Stimulated activated naive CD8-positive, alpha-beta T cell treated with anti-CD3 and anti-CD28 coated beads, Interleukin-15, amount 100 ng/mL, for 72 hours (primary cell): ENCODE measurements at regions not wholly inside any gene's neighbourhood (a gene's known extent, or its start where the extent isn't known, plus 50 kb on each side); places are given as distances from the start of the nearest gene placed in this dataset.

ENCODE experiments used
- ATAC-seq: fragments of 150-1000 bp; cut with Tn5 transposase; 2 replicates; pipeline ENCODE4 v1.10.0; 2021; ENCODE audit warnings: mild to moderate bottlenecking, moderate library complexity
- DNase-seq, 2 donors: peaks; one replicate each; pipeline ENCODE4 v3.0.0; 2021 to 2022
- H3K27ac Mint-ChIP-seq, 2 donors: one replicate each; pipeline ENCODE4 v1.8.0; 2022; ENCODE audit warnings: mild to moderate bottlenecking in 2 of 2, mixed read lengths in 2 of 2, moderate library complexity in 2 of 2
- H3K27me3 Mint-ChIP-seq: one replicate; pipeline ENCODE4 v1.8.0; 2022; ENCODE audit warnings: mixed read lengths
- H3K4me1 Mint-ChIP-seq: one replicate; pipeline ENCODE4 v1.8.0; 2022; ENCODE audit warnings: mild to moderate bottlenecking, mixed read lengths
- H3K4me3 Mint-ChIP-seq, 2 donors: one replicate each; pipeline ENCODE4 v1.8.0; 2022; ENCODE audit warnings: mild to moderate bottlenecking in 2 of 2, mixed read lengths in 2 of 2, moderate library complexity in 1 of 2
- H3K9me3 Mint-ChIP-seq, 2 donors: one replicate each; pipeline ENCODE4 v1.8.0; 2022; ENCODE audit warnings: mixed read lengths in 2 of 2

DNA sequence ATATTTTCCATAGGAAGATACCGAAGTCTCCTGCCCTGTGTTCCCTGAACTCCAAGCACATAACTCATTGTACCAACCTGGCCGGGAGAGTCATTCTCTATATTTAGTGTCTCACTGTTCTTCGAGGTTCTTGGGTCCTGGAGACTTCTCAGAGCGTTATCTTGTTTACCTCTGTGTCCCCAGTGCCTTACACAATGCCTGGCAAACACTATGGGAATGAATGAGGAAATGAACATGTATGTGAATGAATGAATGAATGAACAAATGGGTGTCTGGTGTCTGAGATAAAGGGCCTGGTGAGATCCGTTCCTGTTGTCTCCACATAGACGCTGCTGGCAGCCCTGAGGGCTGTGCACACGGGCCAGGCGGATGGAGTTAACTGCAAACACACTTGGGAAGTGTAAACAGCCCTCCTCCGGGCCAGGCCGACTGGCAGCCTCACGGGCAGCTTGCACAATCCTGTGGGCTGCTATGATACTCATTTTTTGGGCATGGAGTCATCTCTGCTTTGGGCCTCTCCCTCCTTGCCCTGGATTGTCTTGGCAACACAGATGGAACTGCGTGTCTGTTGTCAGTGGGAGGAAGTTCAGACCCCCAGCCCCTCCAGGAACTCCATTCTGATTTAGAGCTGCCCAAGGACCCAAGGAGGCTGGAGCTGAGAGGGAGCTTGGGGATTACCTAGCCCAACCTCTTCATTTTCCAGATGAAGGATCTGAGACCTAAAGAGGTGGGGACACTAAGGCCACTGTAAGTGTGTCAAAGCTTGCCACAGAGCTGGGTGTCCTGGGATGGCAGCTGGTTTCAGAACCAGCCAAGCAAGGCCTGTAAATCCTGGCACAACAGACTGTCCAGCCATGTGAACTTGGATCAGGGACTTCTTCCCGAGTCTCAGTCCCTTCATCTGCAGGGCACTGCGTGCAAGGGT lies 124.4 kb downstream of the INHBB start:
- Mint-ChIP-seq H3K4me3 (no peak overlapping the region), H3K27me3 (peaks cover 9% of the 10 kb centered on the region), H3K27ac (no peak overlapping the region), H3K9me3 (no peaks in the 10 kb centered on the region), H3K4me1 (no peaks in the 10 kb centered on the region)
- DNase-seq = no peak
- ATAC-seq = peak; percentile 11

GRCh38 chr2:120471166-120471565 lies 125.2 kb downstream of the INHBB start:
- Mint-ChIP-seq H3K27ac (no peak overlapping the region), H3K4me1 (no peaks in the 10 kb centered on the region), H3K9me3 (no peaks in the 10 kb centered on the region), H3K27me3 (peaks cover 6% of the 10 kb centered on the region), H3K4me3 (no peak overlapping the region)
- DNase-seq = no peak
- peak; percentile 44 for ATAC-seq

- ATAC-seq (no peak), DNase-seq (no peak)
- Mint-ChIP-seq H3K27ac (no peak overlapping the region), H3K27me3 (no peaks in the 10 kb centered on the region), H3K9me3 (no peaks in the 10 kb centered on the region), H3K4me1 (no peaks in the 10 kb centered on the region), H3K4me3 (no peak overlapping the region)
Observed at GRCh38 chr2:120472031-120472430, 126.1 kb downstream of the INHBB start.

- H3K27ac Mint-ChIP-seq = no peak overlapping the region
- DNase-seq (no peak), ATAC-seq (no peak)
- no peaks in the 10 kb centered on the region for H3K27me3 Mint-ChIP-seq
- no peaks in the 10 kb centered on the region for H3K9me3 Mint-ChIP-seq
- H3K4me3 Mint-ChIP-seq = no peak overlapping the region
- no peaks in the 10 kb centered on the region for H3K4me1 Mint-ChIP-seq
Observed at GRCh38 chr2:120472891-120473309, 127.0 kb downstream of the INHBB start.

DNA sequence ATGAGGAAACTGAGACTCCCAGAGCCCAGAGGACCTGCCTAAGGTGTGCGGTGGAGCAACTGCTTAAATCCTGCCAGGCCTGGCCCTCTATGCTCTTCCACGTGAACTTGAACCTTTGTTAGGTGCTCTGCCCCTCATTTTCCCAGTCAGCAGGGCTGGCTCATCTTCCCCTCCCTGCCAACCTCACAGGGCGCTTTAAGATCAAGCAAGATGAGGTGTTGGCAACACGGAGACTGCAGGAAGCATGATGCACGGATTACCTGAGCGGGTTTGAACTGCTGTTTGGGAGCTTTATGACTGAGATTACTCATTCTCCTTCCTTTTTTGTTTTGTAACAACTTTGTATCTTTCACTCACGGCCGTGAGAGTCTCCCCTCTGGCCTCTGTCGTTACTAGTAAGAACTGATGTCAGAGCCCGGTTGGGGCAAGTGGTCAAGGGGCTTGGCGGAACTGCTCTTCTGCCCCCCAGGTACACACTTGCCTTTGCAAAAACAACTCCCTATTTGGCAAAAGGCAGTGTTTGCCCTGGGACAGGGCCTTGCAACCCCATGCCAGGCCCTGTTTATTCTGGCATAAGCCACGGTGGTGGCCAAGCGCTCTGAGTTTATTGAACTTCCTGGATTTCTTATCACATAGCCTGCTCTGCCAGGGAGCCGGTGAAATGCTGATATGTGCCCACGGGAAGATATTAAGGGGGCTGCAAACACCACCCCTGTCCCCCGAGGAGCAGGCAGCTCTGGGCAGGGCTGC lies 127.8 kb downstream of the INHBB start:
- no peak for ATAC-seq
- DNase-seq = no peak
- H3K27ac Mint-ChIP-seq = no peak overlapping the region
- no peaks in the 10 kb centered on the region for H3K4me1 Mint-ChIP-seq
- no peaks in the 10 kb centered on the region for H3K27me3 Mint-ChIP-seq
- no peaks in the 10 kb centered on the region for H3K9me3 Mint-ChIP-seq
- no peak overlapping the region for H3K4me3 Mint-ChIP-seq

DNA sequence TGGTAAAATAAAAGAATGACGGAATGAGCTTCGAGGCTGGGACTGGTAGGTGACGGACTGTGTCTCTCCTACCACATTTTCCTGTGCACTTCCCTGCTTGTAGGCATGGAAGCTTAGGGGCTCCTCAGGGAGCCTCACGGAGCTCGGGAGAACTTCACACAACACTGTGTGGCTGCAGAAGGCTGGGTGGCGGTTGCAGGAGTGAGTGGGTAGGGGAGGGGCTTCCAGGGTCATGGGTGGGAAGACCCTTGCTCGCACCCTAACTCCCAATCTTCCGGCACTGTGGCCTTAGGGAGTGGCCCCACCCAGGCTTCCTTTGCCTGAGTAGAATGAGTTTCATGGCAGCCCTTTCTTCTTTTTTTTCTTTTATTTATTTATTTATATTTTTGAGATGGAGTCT lies 128.6 kb downstream of the INHBB start:
- H3K9me3 Mint-ChIP-seq = no peaks in the 10 kb centered on the region
- no peaks in the 10 kb centered on the region for H3K27me3 Mint-ChIP-seq
- H3K4me1 Mint-ChIP-seq = no peaks in the 10 kb centered on the region
- no peak overlapping the region for H3K27ac Mint-ChIP-seq
- ATAC-seq (no peak), DNase-seq (no peak)
- no peak overlapping the region for H3K4me3 Mint-ChIP-seq

DNA sequence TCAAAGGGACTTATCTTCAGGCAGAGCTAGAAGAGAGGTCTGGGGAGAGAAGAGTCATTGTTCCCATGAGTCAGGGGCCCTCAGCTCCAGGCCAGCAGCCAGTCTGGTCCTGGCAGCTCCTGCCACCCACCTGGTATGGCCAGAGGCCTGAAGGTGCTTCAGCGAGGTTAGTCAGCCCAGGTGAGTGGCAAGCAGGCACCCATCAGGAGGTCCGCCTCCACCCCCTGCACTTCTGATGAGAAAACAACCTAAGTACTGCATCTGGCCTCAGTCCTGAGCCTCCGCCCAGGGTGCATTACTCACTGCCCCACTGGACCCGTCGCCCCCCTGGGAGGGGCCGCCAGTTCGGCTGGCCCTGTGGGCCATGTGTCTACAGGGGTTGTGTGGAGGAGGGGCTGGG lies 130.2 kb downstream of the INHBB start:
- no peak overlapping the region for H3K27ac Mint-ChIP-seq
- no peaks in the 10 kb centered on the region for H3K4me1 Mint-ChIP-seq
- DNase-seq (no peak), ATAC-seq (no peak)
- H3K4me3 Mint-ChIP-seq = no peak overlapping the region
- no peaks in the 10 kb centered on the region for H3K9me3 Mint-ChIP-seq
- no peaks in the 10 kb centered on the region for H3K27me3 Mint-ChIP-seq

DNA sequence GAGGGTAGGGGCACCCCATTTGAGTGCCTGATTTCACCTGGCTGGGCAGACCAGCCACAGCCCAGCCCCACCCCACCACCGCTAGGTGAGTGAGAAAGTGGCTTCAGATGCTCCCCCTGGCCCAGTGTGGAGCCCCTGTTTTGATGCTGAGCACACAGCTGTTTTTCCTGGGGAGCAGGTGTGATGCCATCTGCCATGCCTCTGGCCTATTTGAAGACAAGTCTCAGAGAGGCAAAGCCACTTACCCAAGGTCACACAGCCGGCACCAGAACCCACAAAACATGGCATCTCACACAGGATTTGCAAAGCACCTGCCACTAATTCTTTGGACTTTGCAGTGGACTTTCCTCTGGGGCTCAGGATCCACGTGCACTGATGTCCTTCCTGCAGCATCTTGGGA lies 131.3 kb downstream of the INHBB start:
- no peaks in the 10 kb centered on the region for H3K9me3 Mint-ChIP-seq
- no peak for DNase-seq
- no peak overlapping the region for H3K4me3 Mint-ChIP-seq
- ATAC-seq = no peak
- H3K27me3 Mint-ChIP-seq = no peaks in the 10 kb centered on the region
- H3K27ac Mint-ChIP-seq = no peak overlapping the region
- H3K4me1 Mint-ChIP-seq = no peaks in the 10 kb centered on the region

- DNase-seq = no peak
- no peak for ATAC-seq
Observed at GRCh38 chr2:120477831-120478481, 132.0 kb downstream of the INHBB start.

DNA sequence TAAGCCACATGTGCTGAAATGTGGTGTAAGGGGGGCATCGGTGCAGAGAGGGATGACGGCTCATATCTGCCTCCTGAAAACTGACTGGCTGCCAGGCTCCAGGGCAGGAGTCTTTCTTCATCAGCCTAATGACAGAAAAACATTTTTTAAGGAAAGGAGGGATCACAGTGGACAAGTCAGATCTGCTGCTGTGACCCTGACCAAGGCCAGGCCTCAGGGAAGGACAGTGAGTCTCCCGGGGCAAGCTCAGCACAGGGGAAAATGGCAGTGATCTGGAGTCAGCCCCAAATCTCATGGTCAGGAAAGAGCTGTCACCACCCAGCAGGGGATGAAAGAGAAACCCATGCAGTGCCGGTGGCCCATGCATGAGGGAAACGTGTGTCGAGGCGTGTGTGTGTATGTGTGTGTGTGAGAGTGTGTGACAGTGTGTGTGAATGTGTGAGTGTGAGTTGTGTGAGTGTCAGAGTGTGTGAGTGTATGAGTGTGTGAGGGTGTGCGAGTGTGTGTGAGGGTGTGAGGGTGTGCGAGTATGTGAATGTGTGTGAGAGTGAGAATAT lies 134.5 kb downstream of the INHBB start:
- Mint-ChIP-seq H3K27me3 (no peaks in the 10 kb centered on the region), H3K9me3 (no peaks in the 10 kb centered on the region), H3K4me1 (no peaks in the 10 kb centered on the region), H3K27ac (no peak overlapping the region), H3K4me3 (no peak overlapping the region)
- no peak for DNase-seq
- ATAC-seq = no peak

More at GRCh38 chr2:120477831-120478481, 132.0 kb downstream of the INHBB start:
- Mint-ChIP-seq H3K4me3 (no peak overlapping the region), H3K27ac (peak overlapping the region in 1 of 2 donors; percentile 30), H3K4me1 (no peaks in the 10 kb centered on the region), H3K27me3 (no peaks in the 10 kb centered on the region), H3K9me3 (no peaks in the 10 kb centered on the region)

- Mint-ChIP-seq H3K9me3 (no peaks in the 10 kb centered on the region), H3K4me1 (no peaks in the 10 kb centered on the region), H3K27me3 (no peaks in the 10 kb centered on the region), H3K4me3 (no peak overlapping the region), H3K27ac (no peak overlapping the region)
- no peak for ATAC-seq
- no peak for DNase-seq
Observed at GRCh38 chr2:120480903-120481445, 135.0 kb downstream of the INHBB start.

- H3K4me3 Mint-ChIP-seq = no peak overlapping the region
- H3K9me3 Mint-ChIP-seq = no peaks in the 10 kb centered on the region
- H3K27ac Mint-ChIP-seq = no peak overlapping the region
- no peaks in the 10 kb centered on the region for H3K4me1 Mint-ChIP-seq
- DNase-seq (no peak), ATAC-seq (no peak)
- no peaks in the 10 kb centered on the region for H3K27me3 Mint-ChIP-seq
Observed at GRCh38 chr2:120481446-120482194, 135.7 kb downstream of the INHBB start.

DNA sequence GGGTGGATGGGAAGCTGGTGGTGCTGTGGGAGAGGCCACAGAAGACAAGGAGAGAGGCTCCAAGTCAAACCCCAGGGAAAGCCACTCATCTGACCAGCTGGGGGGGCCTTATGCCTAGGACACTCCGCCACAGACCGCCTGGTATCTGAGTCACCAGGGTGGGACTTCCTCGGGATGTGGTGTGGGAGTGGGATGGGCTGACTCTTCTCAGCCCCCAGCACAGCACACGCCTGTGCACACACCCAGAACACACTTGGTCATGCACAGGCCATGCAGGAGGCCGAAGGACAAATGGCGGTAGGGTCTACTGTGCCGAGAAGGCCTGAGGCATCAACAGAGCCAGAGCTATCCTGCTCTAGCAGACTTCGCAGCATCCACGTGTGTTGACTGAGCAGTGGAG lies 136.4 kb downstream of the INHBB start:
- H3K27me3 Mint-ChIP-seq = no peaks in the 10 kb centered on the region
- no peaks in the 10 kb centered on the region for H3K9me3 Mint-ChIP-seq
- no peak overlapping the region for H3K27ac Mint-ChIP-seq
- no peaks in the 10 kb centered on the region for H3K4me1 Mint-ChIP-seq
- no peak for DNase-seq
- H3K4me3 Mint-ChIP-seq = no peak overlapping the region
- ATAC-seq = no peak

- H3K9me3 Mint-ChIP-seq = no peaks in the 10 kb centered on the region
- H3K4me3 Mint-ChIP-seq = no peak overlapping the region
- H3K4me1 Mint-ChIP-seq = no peaks in the 10 kb centered on the region
- no peak overlapping the region for H3K27ac Mint-ChIP-seq
- no peaks in the 10 kb centered on the region for H3K27me3 Mint-ChIP-seq
- ATAC-seq (no peak), DNase-seq (no peak)
Observed at GRCh38 chr2:120483355-120483754, 137.4 kb downstream of the INHBB start.

DNA sequence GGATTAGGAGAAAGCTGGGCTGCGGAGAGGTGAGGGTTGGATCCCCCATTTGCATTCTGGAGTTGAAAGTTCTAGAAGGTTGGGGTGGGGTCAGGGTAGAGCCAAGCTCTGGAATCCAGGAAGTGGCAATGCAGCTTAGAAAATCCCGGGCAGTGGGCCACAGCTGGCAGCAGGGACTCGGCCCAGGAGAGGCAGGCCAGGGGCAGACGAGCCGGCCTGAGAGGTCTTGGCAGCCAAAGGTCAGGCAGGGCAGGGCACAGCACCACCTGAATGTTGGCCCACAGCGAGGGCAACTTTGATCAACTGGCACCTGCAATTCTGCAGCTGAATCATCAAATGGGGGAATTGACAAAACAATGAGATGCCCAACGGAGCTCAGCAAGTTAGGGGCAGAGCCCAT lies 139.2 kb downstream of the INHBB start:
- no peaks in the 10 kb centered on the region for H3K9me3 Mint-ChIP-seq
- no peak for ATAC-seq
- H3K4me1 Mint-ChIP-seq = no peaks in the 10 kb centered on the region
- no peak overlapping the region for H3K27ac Mint-ChIP-seq
- DNase-seq = no peak
- H3K4me3 Mint-ChIP-seq = no peak overlapping the region
- H3K27me3 Mint-ChIP-seq = no peaks in the 10 kb centered on the region
